Epithelial cell of proximal tubule (primary cell): ENCODE measurements at regions not wholly inside any gene's neighbourhood (a gene's known extent, or its start where the extent isn't known, plus 50 kb on each side); places are given as distances from the start of the nearest gene placed in this dataset.

Experiments
- DNase-seq: peaks from one replicate; pipeline ENCODE4 v3.0.0-alpha.2; 2011; ENCODE audit warnings: low read depth
- H3K4me3 ChIP-seq: 2 replicates; pipeline ENCODE4 v1.5.1; 2011; ENCODE audit warnings: low read depth, mild to moderate bottlenecking, low read length
- TF ChIP-seq, protein P1 (sequence below): conservative IDR thresholded peaks from 2 replicates; pipeline ENCODE4 v1.5.1; 2012; ENCODE audit warnings: low read depth, mild to moderate bottlenecking, low read length

DNA sequence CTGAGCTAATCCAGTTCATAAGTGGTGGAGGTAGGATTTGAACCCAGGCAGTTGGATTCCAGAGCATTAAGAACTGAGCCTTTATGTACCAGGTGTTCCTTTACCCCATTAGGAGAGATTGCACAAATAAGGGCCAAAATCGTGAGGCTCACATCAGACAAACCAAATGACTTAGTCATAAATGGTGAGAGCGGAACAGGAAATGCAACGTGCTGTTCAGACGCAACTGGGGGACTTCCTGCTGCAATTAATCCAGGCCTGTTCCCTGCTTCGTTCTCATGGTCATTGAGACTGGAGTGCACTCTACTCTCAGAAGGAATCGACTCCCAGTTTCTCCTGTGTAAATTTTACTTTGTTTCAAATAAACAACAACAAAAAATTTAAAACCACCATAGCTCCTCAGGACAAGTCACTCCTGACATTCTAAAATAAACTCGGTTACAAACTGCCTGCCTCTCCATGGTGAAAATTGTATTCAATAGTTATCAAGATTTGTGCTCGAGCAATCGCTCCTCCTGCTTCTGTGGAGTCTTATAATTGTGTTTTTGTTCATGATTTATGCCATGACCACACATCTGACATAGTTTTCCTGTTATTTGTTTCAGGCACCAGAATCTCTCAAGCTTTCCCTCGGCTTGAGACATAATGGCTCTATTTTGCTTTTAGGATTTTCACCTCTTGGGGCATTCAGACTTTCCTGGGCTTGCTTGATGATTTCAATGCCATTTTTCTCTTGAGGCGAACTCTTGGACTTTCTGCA lies 115.3 kb upstream of the BMPER start:
- TF ChIP-seq, protein P1, sequence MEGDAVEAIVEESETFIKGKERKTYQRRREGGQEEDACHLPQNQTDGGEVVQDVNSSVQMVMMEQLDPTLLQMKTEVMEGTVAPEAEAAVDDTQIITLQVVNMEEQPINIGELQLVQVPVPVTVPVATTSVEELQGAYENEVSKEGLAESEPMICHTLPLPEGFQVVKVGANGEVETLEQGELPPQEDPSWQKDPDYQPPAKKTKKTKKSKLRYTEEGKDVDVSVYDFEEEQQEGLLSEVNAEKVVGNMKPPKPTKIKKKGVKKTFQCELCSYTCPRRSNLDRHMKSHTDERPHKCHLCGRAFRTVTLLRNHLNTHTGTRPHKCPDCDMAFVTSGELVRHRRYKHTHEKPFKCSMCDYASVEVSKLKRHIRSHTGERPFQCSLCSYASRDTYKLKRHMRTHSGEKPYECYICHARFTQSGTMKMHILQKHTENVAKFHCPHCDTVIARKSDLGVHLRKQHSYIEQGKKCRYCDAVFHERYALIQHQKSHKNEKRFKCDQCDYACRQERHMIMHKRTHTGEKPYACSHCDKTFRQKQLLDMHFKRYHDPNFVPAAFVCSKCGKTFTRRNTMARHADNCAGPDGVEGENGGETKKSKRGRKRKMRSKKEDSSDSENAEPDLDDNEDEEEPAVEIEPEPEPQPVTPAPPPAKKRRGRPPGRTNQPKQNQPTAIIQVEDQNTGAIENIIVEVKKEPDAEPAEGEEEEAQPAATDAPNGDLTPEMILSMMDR, result no peak
- no peak overlapping the region for H3K4me3 ChIP-seq
- DNase-seq, result no peak

DNA sequence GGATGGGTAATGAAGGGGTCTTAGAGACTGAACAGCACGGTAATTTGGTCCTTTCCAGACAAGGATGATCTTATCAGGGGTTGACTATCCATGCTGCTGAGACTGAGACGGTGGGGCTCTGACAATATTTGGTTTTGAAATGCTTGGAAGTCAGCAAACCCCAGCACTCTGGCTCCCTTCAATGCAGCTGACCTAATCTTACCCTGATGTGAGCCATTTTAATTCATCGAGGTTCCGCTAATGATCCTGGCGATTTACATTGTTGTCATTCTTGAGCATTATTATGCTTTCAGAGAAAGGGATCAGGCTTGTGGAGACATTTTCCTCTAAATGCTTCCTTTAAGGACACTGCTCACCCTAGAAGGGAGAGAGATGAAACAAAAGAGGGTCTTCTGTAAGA lies 114.6 kb upstream of the BMPER start:
- H3K4me3 ChIP-seq, result no peak overlapping the region
- TF ChIP-seq, protein P1, result no peak
- DNase-seq, result no peak

DNA sequence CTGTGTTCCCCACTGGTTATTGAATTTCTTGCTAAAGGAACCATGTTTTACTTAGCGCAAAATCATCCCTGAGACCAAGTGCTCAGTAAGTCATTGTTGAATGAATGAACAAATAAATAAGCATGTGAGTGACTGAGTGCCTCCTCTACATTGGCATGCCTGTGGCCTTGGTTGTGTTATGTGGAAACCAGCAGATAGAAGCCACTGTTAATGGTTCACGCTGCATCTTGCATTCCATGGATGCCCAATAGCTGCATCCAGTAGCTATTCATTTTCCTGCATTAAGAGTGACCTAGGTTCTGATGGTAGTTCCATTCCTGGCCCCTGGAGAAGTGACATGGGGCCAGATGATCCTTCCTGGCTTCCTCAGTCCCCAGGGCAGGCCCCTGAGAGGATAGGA lies 113.3 kb upstream of the BMPER start:
- TF ChIP-seq, protein P1, result no peak
- no peak for DNase-seq

DNA sequence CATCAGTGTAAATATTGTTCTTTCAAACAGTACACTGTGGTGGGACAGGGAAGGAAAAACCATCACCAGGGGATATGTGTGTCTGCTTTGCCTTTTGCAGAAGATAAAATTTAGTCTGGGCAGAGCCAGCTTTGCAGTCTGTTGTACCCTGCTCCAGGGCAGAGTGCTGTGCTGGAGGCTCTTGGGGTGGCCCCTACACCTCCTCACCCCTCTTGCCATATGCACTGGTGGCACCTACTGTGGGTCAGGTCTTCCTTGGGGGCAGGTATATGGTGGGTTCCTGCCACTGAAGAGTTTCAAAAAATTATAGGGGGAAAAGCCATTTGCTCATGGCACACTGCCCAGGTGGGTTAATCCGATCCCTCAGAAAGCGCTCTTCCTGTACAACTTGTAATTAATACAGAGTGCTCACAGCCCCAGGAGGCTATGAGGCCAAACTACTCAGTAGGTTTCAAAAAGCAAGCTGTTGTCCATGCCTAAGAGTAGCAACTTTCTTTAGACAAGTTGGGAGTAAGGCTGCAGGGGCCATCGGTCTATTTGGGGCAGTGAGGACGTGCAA lies 112.7 kb upstream of the BMPER start:
- no peak overlapping the region for H3K4me3 ChIP-seq
- DNase-seq, result no peak
- TF ChIP-seq, protein P1, result no peak

More for the DNA sequence above, 113.3 kb upstream of the BMPER start:
- H3K4me3 ChIP-seq, result no peak overlapping the region

DNA sequence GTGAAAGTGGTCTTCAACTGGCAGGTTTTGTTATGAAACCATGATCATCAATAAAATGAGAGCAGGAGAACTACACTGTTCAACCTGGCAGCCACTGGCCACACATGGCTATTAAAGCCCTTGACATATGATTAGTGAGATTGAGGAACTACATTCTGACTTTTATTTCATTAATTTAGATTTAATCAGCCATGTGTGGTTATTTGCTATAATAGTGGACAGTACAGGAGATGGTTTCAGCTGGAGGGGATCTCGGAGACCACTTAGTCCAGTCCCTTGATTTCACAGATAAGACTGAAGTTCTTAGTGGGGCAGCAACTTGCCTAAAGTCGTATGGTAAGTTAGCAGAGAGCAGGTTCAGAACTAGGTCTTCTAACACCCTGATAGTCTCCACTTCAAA lies 111.7 kb upstream of the BMPER start:
- TF ChIP-seq, protein P1, result no peak
- no peak overlapping the region for H3K4me3 ChIP-seq
- no peak for DNase-seq

DNA sequence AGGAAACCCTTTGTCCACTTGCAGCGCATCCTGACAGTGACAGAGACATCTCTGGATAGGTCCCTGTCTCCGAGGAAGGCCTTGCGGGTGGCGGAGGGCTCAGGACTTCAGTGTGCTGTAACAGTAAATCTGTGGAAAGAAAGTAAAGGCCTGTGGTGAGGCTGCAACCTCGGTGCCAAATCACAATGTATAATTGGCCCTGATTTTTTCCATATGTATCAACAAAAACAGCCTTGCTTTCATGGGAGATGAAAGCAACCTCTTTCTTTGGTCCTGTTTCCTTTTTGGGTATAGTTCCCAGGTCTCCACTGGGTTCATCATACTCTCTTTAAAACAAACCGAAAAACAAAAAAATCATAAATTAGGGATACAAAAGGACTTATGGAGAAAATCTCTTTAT lies 110.9 kb upstream of the BMPER start:
- TF ChIP-seq, protein P1, result no peak

DNA sequence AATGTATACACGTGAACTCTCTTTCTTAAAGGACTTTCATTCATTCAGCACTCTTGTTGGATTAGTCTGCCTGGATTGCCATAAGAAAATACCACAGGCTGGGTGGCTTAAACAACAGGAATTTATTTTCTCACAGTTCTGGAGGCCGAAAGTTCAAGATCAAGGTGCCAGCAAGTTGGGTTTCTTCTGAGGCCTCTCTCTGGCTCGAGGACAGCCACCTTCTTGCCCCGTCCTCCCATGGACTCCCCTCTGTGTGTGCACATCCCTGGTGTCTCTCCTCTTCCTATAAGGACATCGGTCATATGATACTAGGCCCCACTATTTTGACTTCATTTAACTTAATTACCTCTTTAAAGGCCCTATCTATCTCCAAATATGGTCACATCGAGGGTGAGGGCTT lies 110.4 kb upstream of the BMPER start:
- no peak for DNase-seq
- TF ChIP-seq, protein P1, result no peak
- H3K4me3 ChIP-seq, result no peak overlapping the region

More for the DNA sequence above, 110.9 kb upstream of the BMPER start:
- no peak overlapping the region for H3K4me3 ChIP-seq
- DNase-seq, result no peak
